ENCODE measurements at regions not wholly inside any gene's neighbourhood (a gene's known extent, or its start where the extent isn't known, plus 50 kb on each side); places are given as distances from the start of the nearest gene placed in this dataset.

GRCh38 chr9:107136296-107136695, 146.8 kb upstream of the RAD23B start:
- no peak for DNase-seq (ENCODE audit: low read depth)
- H3K4me3 ChIP-seq (ENCODE audit: low read length), result no peak overlapping the region
- TF ChIP-seq, protein P1, sequence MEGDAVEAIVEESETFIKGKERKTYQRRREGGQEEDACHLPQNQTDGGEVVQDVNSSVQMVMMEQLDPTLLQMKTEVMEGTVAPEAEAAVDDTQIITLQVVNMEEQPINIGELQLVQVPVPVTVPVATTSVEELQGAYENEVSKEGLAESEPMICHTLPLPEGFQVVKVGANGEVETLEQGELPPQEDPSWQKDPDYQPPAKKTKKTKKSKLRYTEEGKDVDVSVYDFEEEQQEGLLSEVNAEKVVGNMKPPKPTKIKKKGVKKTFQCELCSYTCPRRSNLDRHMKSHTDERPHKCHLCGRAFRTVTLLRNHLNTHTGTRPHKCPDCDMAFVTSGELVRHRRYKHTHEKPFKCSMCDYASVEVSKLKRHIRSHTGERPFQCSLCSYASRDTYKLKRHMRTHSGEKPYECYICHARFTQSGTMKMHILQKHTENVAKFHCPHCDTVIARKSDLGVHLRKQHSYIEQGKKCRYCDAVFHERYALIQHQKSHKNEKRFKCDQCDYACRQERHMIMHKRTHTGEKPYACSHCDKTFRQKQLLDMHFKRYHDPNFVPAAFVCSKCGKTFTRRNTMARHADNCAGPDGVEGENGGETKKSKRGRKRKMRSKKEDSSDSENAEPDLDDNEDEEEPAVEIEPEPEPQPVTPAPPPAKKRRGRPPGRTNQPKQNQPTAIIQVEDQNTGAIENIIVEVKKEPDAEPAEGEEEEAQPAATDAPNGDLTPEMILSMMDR (IDR thresholded peaks at IDR 0.05; ENCODE audit: insufficient read depth, low read depth, low read length, missing control alignments), result no peak

DNA sequence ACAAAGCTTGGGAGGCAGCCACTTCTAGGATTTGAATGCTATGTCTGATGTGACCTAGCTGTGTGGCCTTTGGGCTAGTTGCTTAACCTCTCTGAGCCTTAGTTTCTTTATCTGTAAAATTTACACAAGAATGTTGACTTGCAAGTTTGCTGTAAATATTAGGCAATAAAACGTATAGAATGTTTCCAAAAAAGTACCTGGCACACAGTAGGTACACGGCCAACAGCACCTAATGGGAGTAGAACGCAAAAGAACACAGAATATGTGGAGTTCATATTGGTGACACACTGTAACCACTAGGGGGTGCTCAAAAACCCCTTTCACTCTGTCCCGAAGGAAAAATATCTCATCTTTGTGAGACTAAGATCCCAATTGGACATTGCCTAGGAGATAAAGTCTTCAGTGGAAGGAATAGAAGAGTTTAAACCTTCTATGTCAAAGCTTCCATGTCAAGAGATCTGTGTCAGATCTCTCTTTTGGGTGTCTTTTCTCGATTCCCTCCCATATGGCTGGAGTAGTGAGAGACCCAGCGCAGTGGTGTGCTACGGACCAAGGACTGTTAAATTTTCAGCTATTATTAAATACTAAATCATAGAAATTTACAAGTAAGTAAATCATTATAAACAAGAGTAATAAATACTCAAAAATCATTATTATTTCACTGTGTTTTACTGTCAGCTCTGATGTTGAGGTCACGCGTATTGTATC, 145.4 kb upstream of the RAD23B start:
- DNase-seq (ENCODE audit: low read depth), result peak; percentile 27
- H3K4me3 ChIP-seq (ENCODE audit: low read length), result no peak overlapping the region
- TF ChIP-seq, protein P1 (IDR thresholded peaks at IDR 0.05; ENCODE audit: insufficient read depth, low read depth, low read length, missing control alignments), result peak; percentile 57

GRCh38 chr9:107138261-107138992, 144.7 kb upstream of the RAD23B start:
- TF ChIP-seq, protein P1 (IDR thresholded peaks at IDR 0.05; ENCODE audit: insufficient read depth, low read depth, low read length, missing control alignments), result no peak
- peak; percentile 11 for DNase-seq (ENCODE audit: low read depth)
- H3K4me3 ChIP-seq (ENCODE audit: low read length), result no peak overlapping the region

DNA sequence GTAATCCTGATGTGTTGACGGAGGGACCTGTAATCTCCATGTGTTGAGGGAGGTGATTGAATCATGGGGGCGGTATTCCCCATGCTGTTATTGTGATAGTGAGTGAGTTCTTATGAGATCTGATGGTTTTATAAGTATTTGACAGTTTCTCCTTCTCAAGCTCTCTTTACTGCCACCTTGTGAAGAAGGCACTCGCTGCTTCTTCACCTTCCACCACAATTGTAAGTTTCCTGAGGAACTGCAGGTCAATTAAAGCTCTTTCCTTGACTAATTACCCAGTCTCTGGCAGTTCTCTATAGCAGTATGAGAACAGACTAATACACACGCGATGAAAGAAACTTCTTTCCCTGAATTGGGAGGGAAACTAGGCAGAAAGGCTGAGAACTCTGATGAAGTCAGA, 141.1 kb upstream of the RAD23B start:
- DNase-seq (ENCODE audit: low read depth), result peak; percentile 29
- H3K4me3 ChIP-seq (ENCODE audit: low read length), result no peak overlapping the region
- TF ChIP-seq, protein P1 (IDR thresholded peaks at IDR 0.05; ENCODE audit: insufficient read depth, low read depth, low read length, missing control alignments), result peak; percentile 50

DNA sequence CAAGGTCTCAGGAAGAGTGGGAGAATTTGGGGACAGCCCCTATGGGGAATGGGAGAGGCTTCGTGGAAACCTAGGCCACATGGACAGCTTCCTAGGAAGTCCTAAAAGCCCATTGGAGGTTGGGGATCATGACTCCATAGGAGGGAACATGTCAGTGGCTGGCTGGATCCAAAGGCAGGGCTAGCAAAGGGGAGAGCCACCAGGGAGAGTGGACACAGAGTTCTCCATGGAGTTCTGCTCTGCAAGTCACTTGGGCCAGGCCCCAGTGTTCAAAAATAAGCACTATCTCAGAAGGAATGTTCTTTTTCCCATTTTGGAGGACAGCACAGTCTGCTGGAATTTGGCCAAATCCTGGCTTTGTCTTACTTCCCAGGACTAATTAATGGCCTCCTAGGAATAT, 140.6 kb upstream of the RAD23B start:
- DNase-seq (ENCODE audit: low read depth), result no peak
- no peak overlapping the region for H3K4me3 ChIP-seq (ENCODE audit: low read length)
- TF ChIP-seq, protein P1 (IDR thresholded peaks at IDR 0.05; ENCODE audit: insufficient read depth, low read depth, low read length, missing control alignments), result no peak

DNA sequence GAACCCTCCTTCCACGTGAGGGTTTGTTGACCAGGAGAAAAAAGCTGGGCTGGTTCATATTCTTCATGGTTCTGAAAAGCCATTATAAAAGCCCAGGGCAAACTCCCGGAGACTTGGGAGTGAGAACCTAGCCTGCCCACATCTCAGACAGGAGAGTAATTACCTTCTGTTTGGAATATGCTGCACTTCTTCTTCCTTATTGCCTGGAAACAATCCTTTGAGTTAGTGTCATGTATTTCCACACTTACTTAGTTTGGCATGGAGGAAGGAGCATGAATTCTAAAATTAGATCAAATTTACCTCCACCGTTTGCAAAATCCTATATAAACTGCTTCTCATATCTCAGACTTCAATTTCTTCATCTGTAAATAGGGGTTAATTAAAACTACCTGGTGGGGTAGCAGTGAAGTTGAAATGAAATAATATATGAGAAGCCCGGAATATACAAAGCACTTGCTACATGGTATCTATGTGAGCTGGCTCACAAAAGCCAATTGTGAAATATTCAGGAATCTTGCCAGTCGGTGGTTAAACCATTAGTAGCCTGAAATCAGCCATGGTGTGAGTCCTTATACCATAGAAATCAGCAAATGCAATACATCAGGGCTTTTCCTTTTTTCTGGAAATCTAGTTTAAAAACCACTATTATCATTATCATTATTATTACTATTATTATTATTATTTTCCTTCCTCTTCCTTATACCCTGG, 140.0 kb upstream of the RAD23B start:
- no peak overlapping the region for H3K4me3 ChIP-seq (ENCODE audit: low read length)
- DNase-seq (ENCODE audit: low read depth), result peak; percentile 26
- TF ChIP-seq, protein P1 (IDR thresholded peaks at IDR 0.05; ENCODE audit: insufficient read depth, low read depth, low read length, missing control alignments), result no peak

All from epithelial cell of esophagus (primary cell).